ENCODE measurements at regions not wholly inside any gene's neighbourhood (a gene's known extent, or its start where the extent isn't known, plus 50 kb on each side); places are given as distances from the start of the nearest gene placed in this dataset.

DNA sequence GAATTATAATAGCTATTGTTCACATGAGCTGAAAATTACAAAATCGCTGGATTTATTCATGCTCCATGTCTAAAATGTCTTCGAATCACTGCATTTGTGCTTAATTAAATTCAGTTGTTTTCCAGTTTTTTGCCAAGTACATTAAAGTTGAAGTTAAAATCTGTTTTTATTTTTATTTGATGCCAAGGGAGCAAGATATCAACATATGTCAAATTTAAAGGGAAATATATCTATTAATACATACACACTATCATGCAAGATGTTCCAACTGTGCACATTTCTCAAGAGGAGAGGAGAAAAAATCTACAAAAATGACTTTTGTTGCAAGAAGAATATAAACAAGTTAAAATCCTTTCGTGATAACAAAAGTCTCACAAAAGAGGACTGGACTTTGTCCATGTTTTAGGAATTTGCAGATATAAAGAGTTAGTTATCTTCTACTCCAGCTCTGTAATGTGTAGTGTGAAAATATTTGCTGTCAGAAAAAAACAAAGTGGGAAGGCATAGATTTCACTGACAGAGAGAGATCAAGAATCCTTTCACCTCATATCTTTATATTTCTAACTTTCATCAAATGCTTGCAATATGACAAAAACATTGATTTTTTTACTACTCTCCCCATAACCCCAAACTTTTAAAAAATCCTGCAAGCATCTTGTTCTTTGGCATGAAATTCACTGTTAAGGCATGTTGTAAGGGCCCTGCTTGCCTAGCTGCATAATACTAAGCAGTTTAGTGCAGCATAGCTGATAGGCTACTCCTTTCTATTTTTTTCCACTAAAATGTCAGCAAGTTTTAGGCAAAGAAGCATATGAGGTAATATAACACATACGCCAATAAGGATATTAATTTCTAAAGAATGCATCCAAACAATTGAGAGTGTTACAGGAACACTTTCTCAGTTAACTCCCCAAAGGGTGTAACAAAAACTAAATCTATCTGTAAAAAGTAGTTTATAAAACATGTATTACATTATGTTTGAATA, 340.2 kb upstream of the ADAMTS5 start:
- FAIRE-seq (no peak), DNase-seq (ENCODE audit: low read depth, low spot score) (no peak)
- Histone ChIP-seq H3K27me3 (ENCODE audit: control insufficient read depth, extremely low read depth, insufficient read depth, low read length) (no peaks in the 10 kb centered on the region), H4K20me1 (ENCODE audit: control insufficient read depth, extremely low read depth, insufficient read depth, low read length) (no peaks in the 10 kb centered on the region), H3K9me3 (ENCODE audit: control insufficient read depth, low read depth, low read length) (no peaks in the 10 kb centered on the region), H3K4me1 (ENCODE audit: control insufficient read depth, extremely low read depth, insufficient read depth, low read length) (no peaks in the 10 kb centered on the region), H3K27ac (ENCODE audit: control insufficient read depth, insufficient read depth, low read length) (no peak overlapping the region), H3K4me3 (ENCODE audit: control insufficient read depth in 2 of 3, extremely low read depth in 1 of 3, insufficient read depth in 2 of 3, low read depth in 1 of 3, low read length in 3 of 3) (no peak overlapping the region), H2AFZ (ENCODE audit: control insufficient read depth, low read length) (no peak overlapping the region), H3K4me2 (ENCODE audit: control insufficient read depth, extremely low read depth, insufficient read depth, low read depth, low read length) (no peak overlapping the region), H3K36me3 (ENCODE audit: control insufficient read depth in 2 of 2, extremely low read depth in 1 of 2, insufficient read depth in 2 of 2, low read length in 2 of 2) (no peaks in the 10 kb centered on the region), H3K79me2 (ENCODE audit: control insufficient read depth, insufficient read depth, low read length) (no peaks in the 10 kb centered on the region), H3K9me1 (ENCODE audit: control insufficient read depth, extremely low read depth, insufficient read depth, low read length) (no peaks in the 10 kb centered on the region), H3K9ac (ENCODE audit: control insufficient read depth, extremely low read depth, insufficient read depth, low read length) (no peak overlapping the region)
- TF ChIP-seq, protein P1, sequence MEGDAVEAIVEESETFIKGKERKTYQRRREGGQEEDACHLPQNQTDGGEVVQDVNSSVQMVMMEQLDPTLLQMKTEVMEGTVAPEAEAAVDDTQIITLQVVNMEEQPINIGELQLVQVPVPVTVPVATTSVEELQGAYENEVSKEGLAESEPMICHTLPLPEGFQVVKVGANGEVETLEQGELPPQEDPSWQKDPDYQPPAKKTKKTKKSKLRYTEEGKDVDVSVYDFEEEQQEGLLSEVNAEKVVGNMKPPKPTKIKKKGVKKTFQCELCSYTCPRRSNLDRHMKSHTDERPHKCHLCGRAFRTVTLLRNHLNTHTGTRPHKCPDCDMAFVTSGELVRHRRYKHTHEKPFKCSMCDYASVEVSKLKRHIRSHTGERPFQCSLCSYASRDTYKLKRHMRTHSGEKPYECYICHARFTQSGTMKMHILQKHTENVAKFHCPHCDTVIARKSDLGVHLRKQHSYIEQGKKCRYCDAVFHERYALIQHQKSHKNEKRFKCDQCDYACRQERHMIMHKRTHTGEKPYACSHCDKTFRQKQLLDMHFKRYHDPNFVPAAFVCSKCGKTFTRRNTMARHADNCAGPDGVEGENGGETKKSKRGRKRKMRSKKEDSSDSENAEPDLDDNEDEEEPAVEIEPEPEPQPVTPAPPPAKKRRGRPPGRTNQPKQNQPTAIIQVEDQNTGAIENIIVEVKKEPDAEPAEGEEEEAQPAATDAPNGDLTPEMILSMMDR (optimal IDR thresholded peaks at IDR 0.05 in 1 of 3, IDR thresholded peaks at IDR 0.05 in 1 of 3, conservative IDR thresholded peaks at IDR 0.05 in 1 of 3; ENCODE audit: extremely low read depth in 1 of 3, insufficient read depth in 2 of 3, low read length in 3 of 3) = no peak
- no peak for TF ChIP-seq EZH2 (IDR thresholded peaks at IDR 0.05; ENCODE audit: low read length)
- dilution Hi-C loops (cut with MboI; ENCODE audit: extremely low pct_ligation_motif_present, low sequenced_read_pairs) = no loop called here

DNA sequence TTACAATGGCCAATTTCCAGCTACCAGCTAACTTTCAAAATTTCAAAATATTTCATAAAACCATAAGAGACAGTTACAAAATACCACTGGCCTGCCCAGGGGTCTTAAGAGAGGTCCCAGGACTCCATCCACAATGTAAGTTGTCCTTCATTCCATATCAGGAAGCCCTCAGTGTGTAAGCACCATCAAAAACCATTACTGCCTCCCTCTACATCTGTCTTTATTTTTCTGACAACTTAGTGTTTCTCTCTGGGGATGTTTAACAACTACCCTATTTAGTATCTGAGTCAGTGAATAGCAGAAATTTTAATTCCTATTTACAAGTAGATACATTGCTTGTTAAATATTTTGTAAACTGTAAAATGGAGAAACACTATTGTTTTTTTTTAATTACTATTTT, 339.3 kb upstream of the ADAMTS5 start:
- Histone ChIP-seq H3K9ac (ENCODE audit: control insufficient read depth, extremely low read depth, insufficient read depth, low read length) (no peak overlapping the region), H3K4me2 (ENCODE audit: control insufficient read depth, extremely low read depth, insufficient read depth, low read depth, low read length) (no peak overlapping the region), H3K4me3 (ENCODE audit: control insufficient read depth in 2 of 3, extremely low read depth in 1 of 3, insufficient read depth in 2 of 3, low read depth in 1 of 3, low read length in 3 of 3) (no peak overlapping the region), H3K9me1 (ENCODE audit: control insufficient read depth, extremely low read depth, insufficient read depth, low read length) (no peaks in the 10 kb centered on the region), H3K4me1 (ENCODE audit: control insufficient read depth, extremely low read depth, insufficient read depth, low read length) (no peaks in the 10 kb centered on the region), H3K9me3 (ENCODE audit: control insufficient read depth, low read depth, low read length) (no peaks in the 10 kb centered on the region), H4K20me1 (ENCODE audit: control insufficient read depth, extremely low read depth, insufficient read depth, low read length) (no peaks in the 10 kb centered on the region), H3K36me3 (ENCODE audit: control insufficient read depth in 2 of 2, extremely low read depth in 1 of 2, insufficient read depth in 2 of 2, low read length in 2 of 2) (no peaks in the 10 kb centered on the region), H3K79me2 (ENCODE audit: control insufficient read depth, insufficient read depth, low read length) (no peaks in the 10 kb centered on the region), H3K27me3 (ENCODE audit: control insufficient read depth, extremely low read depth, insufficient read depth, low read length) (no peaks in the 10 kb centered on the region), H3K27ac (ENCODE audit: control insufficient read depth, insufficient read depth, low read length) (no peak overlapping the region), H2AFZ (ENCODE audit: control insufficient read depth, low read length) (no peak overlapping the region)
- DNase-seq (ENCODE audit: low read depth, low spot score) = no peak
- dilution Hi-C loops (cut with MboI; ENCODE audit: extremely low pct_ligation_motif_present, low sequenced_read_pairs) = no loop called here
- FAIRE-seq = no peak
- TF ChIP-seq, protein P1 (optimal IDR thresholded peaks at IDR 0.05 in 1 of 3, IDR thresholded peaks at IDR 0.05 in 1 of 3, conservative IDR thresholded peaks at IDR 0.05 in 1 of 3; ENCODE audit: extremely low read depth in 1 of 3, insufficient read depth in 2 of 3, low read length in 3 of 3) = no peak
